ENCODE measurements at regions not wholly inside any gene's neighbourhood (a gene's known extent, or its start where the extent isn't known, plus 50 kb on each side); places are given as distances from the start of the nearest gene placed in this dataset.

DNA sequence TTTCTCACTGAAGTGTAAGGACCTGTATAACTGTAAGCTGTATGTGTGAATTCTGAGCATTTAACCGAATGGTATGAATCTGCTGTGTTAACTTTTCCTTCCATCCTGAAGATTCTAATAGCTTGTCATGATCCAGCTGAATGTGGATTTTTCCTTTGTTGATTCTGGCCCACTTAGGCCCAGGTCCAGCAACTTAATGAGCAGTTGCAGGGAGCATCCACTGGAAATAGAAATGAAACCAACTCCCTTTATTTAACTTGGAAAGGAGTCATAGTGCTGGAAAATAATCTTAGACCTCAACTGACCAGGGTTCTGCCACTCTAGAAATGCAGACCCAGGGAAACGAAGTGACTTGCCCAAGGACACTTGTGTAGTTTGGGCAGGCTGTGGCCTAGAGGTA is 142.3 kb upstream of the MTNR1B start:
- no peak for DNase-seq (ENCODE audit: low read depth in 1 of 2, low spot score in 2 of 2)
- H3K23me2 ChIP-seq (ENCODE audit: low read depth, low read length), result no peaks in the 10 kb centered on the region
- no peaks in the 10 kb centered on the region for H3K27me3 ChIP-seq (replicated peaks in 1 of 4; ENCODE audit: control insufficient read depth in 3 of 4, extremely low read depth in 1 of 4, insufficient read depth in 3 of 4, low read length in 3 of 4)
- H3K23ac ChIP-seq (ENCODE audit: insufficient read length), result no peak overlapping the region
- no peak overlapping the region for H3K4ac ChIP-seq (replicated peaks; ENCODE audit: insufficient read length, low read depth, low read length)
- peaks cover 0 to 10% (median 0%) of the 10 kb centered on the region in 4 experiments; a peak in 1 of 7 replicates for H3K4me1 ChIP-seq (replicated peaks in 1 of 4; ENCODE audit: control insufficient read depth in 3 of 4, insufficient read depth in 4 of 4, low read length in 3 of 4)
- no peak for FAIRE-seq
- no peak overlapping the region for H2BK15ac ChIP-seq (ENCODE audit: low read length)
- H3K79me1 ChIP-seq (ENCODE audit: low read depth, low read length), result no peaks in the 10 kb centered on the region
- no peak overlapping the region for H2BK120ac ChIP-seq (replicated peaks; ENCODE audit: low read depth, low read length)
- H3K4me3 ChIP-seq (ENCODE audit: extremely low read depth in 1 of 4, insufficient read depth in 2 of 4, low read depth in 3 of 4, low read length in 4 of 4), result no peak overlapping the region
- H3K14ac ChIP-seq (ENCODE audit: insufficient read length), result no peak overlapping the region
- H4K5ac ChIP-seq (ENCODE audit: insufficient read length, low read depth, low read length), result no peak overlapping the region
- H3K9me3 ChIP-seq (ENCODE audit: insufficient read depth in 2 of 2, low read depth in 1 of 2, low read length in 1 of 2), result no peaks in the 10 kb centered on the region
- no peak overlapping the region for H4K91ac ChIP-seq (replicated peaks; ENCODE audit: insufficient read length, low read length)
- no peak overlapping the region for H2AK5ac ChIP-seq (ENCODE audit: low read depth, low read length)
- CTCF ChIA-PET (ENCODE audit: partially characterized antibody), result interaction anchor here (0.7 to 1.9 kb wide), 3 partner anchors 58 to 178 kb away, joined by 3 to 5 read pairs (median 4); no protein-coding TSS in a partner anchor
- POLR2A ChIA-PET (ENCODE audit: partially characterized antibody), result no interaction called here
- H2BK20ac ChIP-seq (ENCODE audit: low read length), result no peak overlapping the region
- no peak overlapping the region for H2AFZ ChIP-seq (ENCODE audit: low read length)
- H3K56ac ChIP-seq (replicated peaks; ENCODE audit: insufficient read length, low read depth, low read length), result no peak overlapping the region
- H3K36me3 ChIP-seq (ENCODE audit: control insufficient read depth in 2 of 4, insufficient read depth in 4 of 4, low read length in 3 of 4), result no peaks in the 10 kb centered on the region
- H2BK12ac ChIP-seq (ENCODE audit: low read depth, low read length), result no peak overlapping the region
- no peaks in the 10 kb centered on the region for H3K79me2 ChIP-seq (ENCODE audit: control insufficient read depth in 1 of 2, insufficient read depth in 2 of 2, low read length in 2 of 2)
- no peak overlapping the region for H3K9ac ChIP-seq (replicated peaks in 1 of 4; ENCODE audit: extremely low read depth in 1 of 4, low read depth in 3 of 4, low read length in 3 of 4)
- no peak overlapping the region for H3K18ac ChIP-seq (ENCODE audit: extremely low read depth, low read length)
- no peak overlapping the region for H3K4me2 ChIP-seq (ENCODE audit: insufficient read depth in 1 of 2, low read depth in 2 of 2, low read length in 2 of 2)
- H4K20me1 ChIP-seq (replicated peaks in 1 of 2; ENCODE audit: control insufficient read depth in 1 of 2, insufficient read depth in 2 of 2, low read length in 2 of 2), result no peaks in the 10 kb centered on the region
- 93% methylated on average over 2 of the region's 2 CpGs; no CpG with 5 or more reads in 1 of the 2 experiments for WGBS, 2 experiments (ENCODE audit: extremely low coverage in 1 of 2, insufficient coverage in 1 of 2, insufficient read length in 1 of 2, insufficient replicate concordance in 2 of 2, low coverage in 1 of 2, low lambda C conversion rate in 2 of 2, missing lambda C conversion rate in 1 of 2)
- no peak overlapping the region for H3K27ac ChIP-seq (ENCODE audit: low read depth, low read length)
- no peak overlapping the region for H4K8ac ChIP-seq (ENCODE audit: extremely low read depth, insufficient read depth, low read length)
- H2BK5ac ChIP-seq (ENCODE audit: low read depth, low read length), result no peak overlapping the region
- no peak for TF ChIP-seq MAX (IDR thresholded peaks at IDR 0.05)
- TF ChIP-seq SIX5 (IDR thresholded peaks at IDR 0.05; ENCODE audit: low read depth, low read length), result no peak
- TF ChIP-seq CTBP2 (IDR thresholded peaks at IDR 0.05; ENCODE audit: borderline replicate concordance, insufficient read depth, insufficient read length, low read length), result no peak
- no peak for TF ChIP-seq ATF2 (IDR thresholded peaks at IDR 0.05; ENCODE audit: low read length)
- TF ChIP-seq KDM5A (IDR thresholded peaks at IDR 0.05; ENCODE audit: low read length), result no peak
- no peak for TF ChIP-seq EZH2 (IDR thresholded peaks at IDR 0.05; ENCODE audit: low read depth, low read length, severe bottlenecking)
- no peak for TF ChIP-seq HDAC6 (IDR thresholded peaks at IDR 0.05; ENCODE audit: low read depth, low read length)
- no peak for TF ChIP-seq TCF12 (IDR thresholded peaks at IDR 0.05; ENCODE audit: low read depth, low read length)
- no peak for TF ChIP-seq KDM4A (IDR thresholded peaks at IDR 0.05; ENCODE audit: low read depth, low read length, severe bottlenecking)
- no peak for TF ChIP-seq CBX8 (IDR thresholded peaks at IDR 0.05; ENCODE audit: borderline replicate concordance, low read depth, low read length)
- TF ChIP-seq RAD21 (IDR thresholded peaks at IDR 0.05 in 1 of 2, conservative IDR thresholded peaks at IDR 0.05 in 1 of 2; ENCODE audit: low read depth in 2 of 2, low read length in 2 of 2), result no peak
- TF ChIP-seq POLR2AphosphoS5 (IDR thresholded peaks at IDR 0.05; ENCODE audit: low read depth, low read length), result no peak
